LNCaP clone FGC (cell line): ENCODE measurements at regions not wholly inside any gene's neighbourhood (a gene's known extent, or its start where the extent isn't known, plus 50 kb on each side); places are given as distances from the start of the nearest gene placed in this dataset.
A peak's percentile ranks its signal among the peaks of the same experiment; 100 is the strongest.

Source experiments
- DNase-seq: peaks from one replicate; pipeline ENCODE4 v3.0.0-alpha.2; 2011; ENCODE audit warnings: low read depth
- H3K4me3 ChIP-seq: 2 replicates; pipeline ENCODE4 v1.5.1; 2011; ENCODE audit warnings: mild to moderate bottlenecking, low read depth, low read length, control low read depth
- TF ChIP-seq, protein P1 (sequence below): IDR thresholded peaks from 2 replicates; pipeline ENCODE4 v1.5.1; 2012; ENCODE audit warnings: mild to moderate bottlenecking; ENCODE audit not compliant: control insufficient read depth, insufficient read depth; ENCODE audit errors: extremely low read depth

DNA sequence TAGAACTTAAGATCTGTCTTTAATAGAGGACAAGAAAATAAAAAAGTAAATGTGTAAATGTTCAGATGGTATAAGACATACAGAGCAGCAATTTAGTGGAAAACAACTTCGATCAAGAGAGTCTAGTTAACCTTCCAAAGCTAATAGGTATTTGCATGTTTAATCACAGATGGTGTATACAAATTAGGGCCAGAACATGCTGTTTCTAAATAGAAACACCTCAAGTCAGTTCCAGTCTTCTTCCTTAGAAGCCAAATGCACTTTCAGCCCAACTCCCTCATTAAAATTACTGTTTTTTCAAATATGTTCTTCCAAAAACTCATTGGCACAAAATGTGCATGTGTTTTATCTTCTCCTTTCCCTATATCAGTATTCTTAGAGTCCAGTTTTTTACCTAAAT is 604.4 kb downstream of the SLC6A15 start:
- H3K4me3 ChIP-seq: no peak overlapping the region
- DNase-seq: no peak
- TF ChIP-seq, protein P1, sequence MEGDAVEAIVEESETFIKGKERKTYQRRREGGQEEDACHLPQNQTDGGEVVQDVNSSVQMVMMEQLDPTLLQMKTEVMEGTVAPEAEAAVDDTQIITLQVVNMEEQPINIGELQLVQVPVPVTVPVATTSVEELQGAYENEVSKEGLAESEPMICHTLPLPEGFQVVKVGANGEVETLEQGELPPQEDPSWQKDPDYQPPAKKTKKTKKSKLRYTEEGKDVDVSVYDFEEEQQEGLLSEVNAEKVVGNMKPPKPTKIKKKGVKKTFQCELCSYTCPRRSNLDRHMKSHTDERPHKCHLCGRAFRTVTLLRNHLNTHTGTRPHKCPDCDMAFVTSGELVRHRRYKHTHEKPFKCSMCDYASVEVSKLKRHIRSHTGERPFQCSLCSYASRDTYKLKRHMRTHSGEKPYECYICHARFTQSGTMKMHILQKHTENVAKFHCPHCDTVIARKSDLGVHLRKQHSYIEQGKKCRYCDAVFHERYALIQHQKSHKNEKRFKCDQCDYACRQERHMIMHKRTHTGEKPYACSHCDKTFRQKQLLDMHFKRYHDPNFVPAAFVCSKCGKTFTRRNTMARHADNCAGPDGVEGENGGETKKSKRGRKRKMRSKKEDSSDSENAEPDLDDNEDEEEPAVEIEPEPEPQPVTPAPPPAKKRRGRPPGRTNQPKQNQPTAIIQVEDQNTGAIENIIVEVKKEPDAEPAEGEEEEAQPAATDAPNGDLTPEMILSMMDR: no peak

DNA sequence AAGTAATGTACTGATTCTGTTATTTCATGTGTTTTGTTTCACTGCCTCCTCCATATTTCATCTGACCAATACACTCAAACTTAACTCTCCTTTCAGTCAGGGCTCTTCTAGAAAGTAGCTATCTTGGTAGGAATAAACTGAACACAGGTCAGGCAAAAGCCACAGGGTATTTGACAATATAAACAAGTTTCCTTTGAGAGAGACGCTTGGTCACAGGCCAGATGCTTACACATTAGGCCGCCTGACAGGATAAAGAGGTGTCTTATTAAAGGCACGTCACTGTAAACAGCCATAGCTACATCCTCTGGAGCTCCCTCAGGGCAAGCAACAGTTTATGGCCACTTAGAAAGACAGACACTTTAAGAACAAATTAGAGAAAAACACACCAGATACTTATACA is 607.5 kb downstream of the SLC6A15 start:
- no peak for DNase-seq
- TF ChIP-seq, protein P1: no peak
- no peak overlapping the region for H3K4me3 ChIP-seq

DNA sequence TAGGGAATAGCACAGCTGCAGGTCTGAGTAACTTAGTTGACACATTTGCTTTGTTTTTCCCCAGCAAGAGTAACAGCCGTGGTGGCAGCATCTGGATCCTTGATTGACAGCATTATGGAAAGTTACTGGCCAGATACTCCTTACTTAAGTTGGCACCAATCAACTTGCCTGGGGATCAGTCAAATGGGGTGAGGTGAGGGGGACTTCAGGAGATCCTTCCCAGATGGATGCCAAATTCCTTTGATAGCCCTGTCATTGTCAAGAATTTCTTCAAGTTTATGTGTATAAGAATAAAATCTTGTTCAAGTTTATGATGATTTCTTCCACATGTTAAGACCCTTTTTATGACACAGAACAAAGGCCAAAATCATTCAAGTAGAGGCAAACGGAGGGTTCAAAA is 618.4 kb downstream of the SLC6A15 start:
- TF ChIP-seq, protein P1: no peak
- H3K4me3 ChIP-seq: no peak overlapping the region
- no peak for DNase-seq

DNA sequence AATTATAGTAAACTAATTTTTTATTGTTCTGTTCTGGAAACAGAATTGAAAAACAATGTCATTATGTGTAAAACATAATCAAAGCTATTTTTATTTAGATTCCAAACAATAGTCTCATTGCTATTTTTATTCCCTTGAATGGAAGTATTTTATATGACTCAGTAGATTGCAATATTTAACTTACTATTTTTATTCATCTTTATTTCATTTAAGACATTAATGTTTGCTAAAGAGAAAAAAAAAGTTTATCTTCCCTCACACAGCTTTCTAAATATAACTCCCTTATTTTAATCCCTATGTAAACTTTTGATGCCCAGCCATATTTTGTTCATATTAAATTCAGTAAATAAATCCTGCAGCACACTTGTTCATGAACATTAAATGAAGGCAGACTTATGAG is 622.4 kb downstream of the SLC6A15 start:
- no peak overlapping the region for H3K4me3 ChIP-seq
- TF ChIP-seq, protein P1: no peak
- DNase-seq: peak; percentile 84

DNA sequence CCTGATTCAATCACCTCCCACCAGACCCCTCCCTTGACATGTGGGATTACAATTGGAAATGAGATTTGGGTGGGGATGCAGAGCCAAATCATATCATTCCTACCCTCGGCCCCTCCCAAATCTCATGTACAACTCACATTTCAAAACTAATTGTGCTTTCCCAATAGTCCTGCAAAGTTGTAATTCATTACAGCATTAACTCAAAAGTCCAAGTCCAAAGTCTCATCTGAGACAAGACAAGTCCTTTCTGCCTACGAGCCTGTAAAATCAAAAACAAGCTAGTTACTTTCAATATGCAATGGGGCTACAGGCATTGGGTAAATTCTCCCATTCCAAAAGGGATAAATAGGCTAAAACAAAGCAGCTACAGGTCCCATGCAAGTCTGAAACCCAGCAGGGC is 634.6 kb downstream of the SLC6A15 start:
- TF ChIP-seq, protein P1: no peak
- DNase-seq: no peak

DNA sequence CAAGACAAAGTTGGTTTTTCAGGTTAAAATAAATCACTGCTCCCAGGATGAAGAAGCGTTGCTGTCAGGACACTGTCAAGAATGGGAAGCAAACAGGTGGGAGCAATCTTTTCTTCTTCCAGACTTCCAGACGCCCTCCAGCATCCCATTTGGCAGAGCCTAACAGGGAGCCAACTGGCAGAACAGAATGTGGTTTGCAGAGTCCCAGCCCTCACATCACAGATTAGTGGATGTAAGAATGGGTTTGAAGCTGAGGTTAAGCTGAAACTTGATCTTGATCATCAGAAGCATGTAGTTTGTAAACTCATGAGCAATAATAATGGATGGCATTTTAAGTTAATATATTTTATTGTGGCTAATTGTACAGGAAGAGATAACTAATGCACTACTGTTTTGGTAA is 636.4 kb downstream of the SLC6A15 start:
- TF ChIP-seq, protein P1: no peak
- no peak overlapping the region for H3K4me3 ChIP-seq
- no peak for DNase-seq

More for the DNA sequence above, 634.6 kb downstream of the SLC6A15 start:
- H3K4me3 ChIP-seq: no peak overlapping the region

DNA sequence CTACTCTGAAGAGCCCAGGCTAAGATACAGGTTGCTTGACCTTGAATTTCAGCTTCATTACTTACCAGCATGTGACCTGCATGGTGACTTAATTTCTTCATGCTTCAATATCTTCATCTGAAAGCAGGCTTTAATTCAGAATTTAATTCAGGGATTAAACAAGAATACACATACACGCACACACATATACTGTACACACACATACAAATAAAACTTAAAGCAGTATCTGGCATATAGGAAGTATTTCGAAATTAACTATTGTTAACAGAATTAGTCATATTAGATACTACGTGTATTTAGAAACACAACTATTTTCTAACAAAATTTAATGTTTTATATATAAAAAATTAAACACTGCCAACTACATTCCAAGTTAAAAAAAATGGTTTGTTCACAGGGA is 640.3 kb downstream of the SLC6A15 start:
- no peak for DNase-seq
- no peak overlapping the region for H3K4me3 ChIP-seq
- TF ChIP-seq, protein P1: no peak
